Gastroesophageal sphincter (tissue), 3 donors: ENCODE measurements at regions not wholly inside any gene's neighbourhood (a gene's known extent, or its start where the extent isn't known, plus 50 kb on each side); places are given as distances from the start of the nearest gene placed in this dataset.

Experiments
- CTCF ChIP-seq, 4 experiments: fragments of 200-600 bp in 2 of 4; fragments of 450-650 bp in 2 of 4; sonication (generic) in 1 of 4; IDR thresholded peaks; one replicate each; pipeline ENCODE4 v1.5.1; 2017 to 2019; ENCODE audit warnings: antibody characterized with exemption in 4 of 4, mild to moderate bottlenecking in 2 of 4, moderate library complexity in 2 of 4
- EP300 ChIP-seq: sonication (generic); formaldehyde crosslinking; IDR thresholded peaks from one replicate; pipeline ENCODE4 v1.6.1; 2017; ENCODE audit warnings: antibody characterized with exemption, mild to moderate bottlenecking

- no peak for TF ChIP-seq CTCF (IDR thresholded peaks at IDR 0.05)
- TF ChIP-seq EP300: no peak
These were observed 380.6 kb upstream of the RBMS3 start for GRCh38 chr3:28900301-28900700.
